Heart right ventricle (tissue), 16 donors: ENCODE measurements at regions not wholly inside any gene's neighbourhood (a gene's known extent, or its start where the extent isn't known, plus 50 kb on each side); places are given as distances from the start of the nearest gene placed in this dataset.

Source experiments
- ATAC-seq, 8 donors: fragments of 200-7000 bp; cut with Tn5 transposase; one replicate each; pipeline ENCODE4 v1.9.1; 2020; ENCODE audit warnings: mild to moderate bottlenecking in 8 of 8, moderate library complexity in 8 of 8, moderate number of reproducible peaks in 1 of 8
- DNase-seq, 2 donors: peaks; one replicate each; pipeline ENCODE4 v3.0.0-alpha.2; 2020
- H3K27ac ChIP-seq, 10 donors: fragments of 200-600 bp; sonication (generic) in 2 of 10; one replicate each; pipeline versions ENCODE4 v1.5.0 to v1.8.0; 2020 to 2022; ENCODE audit warnings: mild to moderate bottlenecking in 3 of 10
- H3K27me3 ChIP-seq, 7 donors: fragments of 200-600 bp; one replicate each; pipeline ENCODE4 v1.8.0; 2021 to 2022; ENCODE audit warnings: mild to moderate bottlenecking in 2 of 7
- H3K36me3 ChIP-seq, 9 donors: fragments of 200-600 bp; sonication (generic) in 1 of 9; one replicate each; pipeline versions ENCODE4 v1.5.0 to v1.8.0; 2020 to 2022; ENCODE audit warnings: mild to moderate bottlenecking in 2 of 9
- H3K4me1 ChIP-seq, 9 donors: fragments of 200-600 bp; sonication (generic) in 1 of 9; one replicate each; pipeline versions ENCODE4 v1.5.0 to v1.8.0; 2020 to 2022; ENCODE audit warnings: mild to moderate bottlenecking in 4 of 9
- H3K4me3 ChIP-seq, 10 donors: fragments of 200-600 bp; sonication (generic) in 2 of 10; one replicate each; pipeline versions ENCODE4 v1.5.0 to v1.8.0; 2020 to 2022; ENCODE audit warnings: mild to moderate bottlenecking in 7 of 10, moderate library complexity in 2 of 10
- H3K9me3 ChIP-seq, 11 donors: fragments of 200-600 bp in 10 of 11; sonication (generic) in 2 of 11; one replicate each; pipeline versions ENCODE4 v1.5.0 to v1.8.0; 2013 to 2022; ENCODE audit warnings: mild to moderate bottlenecking in 2 of 11, control low read depth in 1 of 11, moderate library complexity in 1 of 11
- CTCF ChIP-seq, 9 donors: fragments of 200-600 bp; sonication (generic) in 2 of 9; IDR thresholded peaks; one replicate each; pipeline versions ENCODE4 v1.5.0 to v1.8.0; 2021 to 2022; ENCODE audit warnings: antibody characterized with exemption in 9 of 9, mild to moderate bottlenecking in 5 of 9, moderate library complexity in 1 of 9
- WGBS, 2 donors: extraction: QIAGEN DNeasy Blood & Tissue Kit; methylation state at CpG; one replicate each; pipeline ENCODE4 v1.1.7; 2013; ENCODE audit warnings: inconsistent platforms in 1 of 2; 5-methylcytosine and 5-hydroxymethylcytosine counted together
- intact Hi-C, 10 donors: fragments of 100-400 bp; cut with DNase I; formaldehyde crosslinking; loops; one replicate each; pipeline versions ENCODE4 v1.11.1 to v1.14.2; 2022
- donor health status: Arrhythmogenic right ventricular cardiomyopathy.
- donor health status: ischemic (EF 13 %, LVEDD 7.1; RV severe dilation, severe dysfunction).
- donor health status: healthy with polysubstance abuse.
- donor health status: DM: no; HTN: yes; CAD: no.
- donor health status: DM: no; HTN: no; CAD: no.
- donor health status: ischemic (EF 25% LVEDD 6.9; RV normal size, moderate dysfunction).
- donor health status: ischemic (EF 25% LVEDD 5.7; RV mildly dilated, moderate dysfunction).
- donor health status: healthy.
- donor health status: DM: yes; HTN: yes; CAD: no.
- donor health status: Ischemic cardiomyopathy.
- donor health status: ischemic (EF 35%, LVEDD 5.7; RV mildly dilated, moderate dysfunction).
- donor health status: nonischemic (EF 11% LVEDD 7.7; RV severe dilation, severe dysfunction).
- donor health status: DM: yes; HTN: yes; CAD: no.
- donor health status: PGD.
- donor health status: ischemic (EF 29% LVEDD 5.4; RV normal size, mild dysfunction).
- donor health status: nonischemic (EF 23%, LVEDD 6.1; RV moderate dilation, normal function).

GRCh38 chr7:116439841-116440549 is 59.5 kb upstream of the CAV2 start:
- Histone ChIP-seq H3K9me3 (peaks cover 0 to 5% (median 0%) of the 10 kb centered on the region in 11 donors), H3K4me3 (no peak overlapping the region), H3K27ac (peak overlapping the region; percentile 26 to 85 (median 70)), H3K4me1 (peaks cover 7 to 58% (median 36%) of the 10 kb centered on the region in 9 donors), H3K36me3 (no peaks in the 10 kb centered on the region), H3K27me3 (no peaks in the 10 kb centered on the region)
- no peak for TF ChIP-seq CTCF (IDR thresholded peaks at IDR 0.05)
- ATAC-seq (peak; percentile 84 to 95 (median 92)), DNase-seq (peak in 1 of 2 donors; percentile 34)
- intact Hi-C loops, result loop anchor here in 9 of 10 donors (2.0 to 10.0 kb wide), 11 partner anchors 45 to 175 kb away; partner anchors contain the start of genes CAV1 (in 4 of the 9) and CAV2 (in 4 of the 9)
- WGBS, 2 donors, result 17 to 31% methylated on average over 4 of the region's 4 CpGs

- no peaks in the 10 kb centered on the region for H3K36me3 ChIP-seq
- WGBS, 2 donors, result 50 to 52% methylated on average over 4 of the region's 4 CpGs
- no peak for TF ChIP-seq CTCF (IDR thresholded peaks at IDR 0.05)
- peak overlapping the region in 1 of 10 donors; percentile 1 for H3K4me3 ChIP-seq
- peak in 2 of 8 donors; percentile 6 to 20 for ATAC-seq
- H3K27ac ChIP-seq, result peak overlapping the region in 8 of 10 donors; percentile 50 to 85 (median 75)
- H3K9me3 ChIP-seq, result no peaks in the 10 kb centered on the region
- intact Hi-C loops, result loop anchor here in 9 of 10 donors (2.0 to 10.0 kb wide), 11 partner anchors 47 to 177 kb away; partner anchors contain the start of genes CAV1 (in 4 of the 9) and CAV2 (in 4 of the 9)
- peaks cover 7 to 69% (median 36%) of the 10 kb centered on the region in 9 donors for H3K4me1 ChIP-seq
- H3K27me3 ChIP-seq, result no peaks in the 10 kb centered on the region
- DNase-seq, result no peak
Measured at GRCh38 chr7:116441534-116441933, 58.0 kb upstream of the CAV2 start.

GRCh38 chr7:116443101-116443523 is 56.4 kb upstream of the CAV2 start:
- intact Hi-C loops, result loop anchor here in 9 of 10 donors (5.0 to 10.0 kb wide), 10 partner anchors 48 to 178 kb away; partner anchors contain the start of genes CAV1 (in 4 of the 9) and CAV2 (in 4 of the 9)
- peak overlapping the region in 7 of 10 donors; percentile 11 to 79 (median 50) for H3K27ac ChIP-seq
- WGBS, 2 donors, result 21 to 30% methylated on average over 1 of the region's 1 CpG
- H3K27me3 ChIP-seq, result no peaks in the 10 kb centered on the region
- H3K4me1 ChIP-seq, result peaks cover 7 to 76% (median 36%) of the 10 kb centered on the region in 9 donors
- H3K4me3 ChIP-seq, result no peak overlapping the region
- no peak for TF ChIP-seq CTCF (IDR thresholded peaks at IDR 0.05)
- H3K36me3 ChIP-seq, result no peaks in the 10 kb centered on the region
- ATAC-seq, result peak in 3 of 8 donors; percentile 17 to 50 (median 19)
- no peaks in the 10 kb centered on the region for H3K9me3 ChIP-seq
- DNase-seq, result no peak

GRCh38 chr7:116443646-116444045 is 55.9 kb upstream of the CAV2 start:
- ATAC-seq (no peak), DNase-seq (no peak)
- peak overlapping the region in 4 of 10 donors; percentile 0 to 46 (median 18) for H3K27ac ChIP-seq
- H3K36me3 ChIP-seq, result no peaks in the 10 kb centered on the region
- H3K4me1 ChIP-seq, result peaks cover 7 to 82% (median 36%) of the 10 kb centered on the region in 9 donors
- H3K27me3 ChIP-seq, result no peaks in the 10 kb centered on the region
- TF ChIP-seq CTCF (IDR thresholded peaks at IDR 0.05), result no peak
- no peaks in the 10 kb centered on the region for H3K9me3 ChIP-seq
- 94 to 98% methylated on average over 3 of the region's 3 CpGs for WGBS, 2 donors
- H3K4me3 ChIP-seq, result no peak overlapping the region
- intact Hi-C loops, result loop anchor here in 9 of 10 donors (5.0 to 10.0 kb wide), 10 partner anchors 49 to 179 kb away; partner anchors contain the start of genes CAV1 (in 4 of the 9) and CAV2 (in 4 of the 9)
